ENCODE measurements at regions not wholly inside any gene's neighbourhood (a gene's known extent, or its start where the extent isn't known, plus 50 kb on each side); places are given as distances from the start of the nearest gene placed in this dataset.

DNA sequence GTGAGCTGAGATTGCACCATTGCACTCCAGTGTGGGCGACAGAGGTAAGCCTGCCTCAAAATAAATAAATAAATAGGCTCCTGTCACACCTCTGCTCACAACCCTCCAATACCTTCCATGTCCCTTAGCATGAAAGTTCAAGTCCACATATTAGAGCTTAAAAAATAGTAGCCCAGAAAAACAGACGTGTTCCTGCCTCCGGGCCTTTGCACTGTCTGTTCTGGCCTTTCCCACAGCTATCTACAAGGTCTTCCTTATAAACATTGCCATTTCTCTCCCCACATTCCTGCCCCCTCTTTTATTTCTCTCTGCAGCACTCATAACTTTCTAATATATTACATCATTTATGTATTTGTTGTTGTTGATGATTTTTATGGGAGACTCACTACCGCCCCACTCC lies 85.6 kb upstream of the CASZ1 start:
- TF ChIP-seq, protein P1, sequence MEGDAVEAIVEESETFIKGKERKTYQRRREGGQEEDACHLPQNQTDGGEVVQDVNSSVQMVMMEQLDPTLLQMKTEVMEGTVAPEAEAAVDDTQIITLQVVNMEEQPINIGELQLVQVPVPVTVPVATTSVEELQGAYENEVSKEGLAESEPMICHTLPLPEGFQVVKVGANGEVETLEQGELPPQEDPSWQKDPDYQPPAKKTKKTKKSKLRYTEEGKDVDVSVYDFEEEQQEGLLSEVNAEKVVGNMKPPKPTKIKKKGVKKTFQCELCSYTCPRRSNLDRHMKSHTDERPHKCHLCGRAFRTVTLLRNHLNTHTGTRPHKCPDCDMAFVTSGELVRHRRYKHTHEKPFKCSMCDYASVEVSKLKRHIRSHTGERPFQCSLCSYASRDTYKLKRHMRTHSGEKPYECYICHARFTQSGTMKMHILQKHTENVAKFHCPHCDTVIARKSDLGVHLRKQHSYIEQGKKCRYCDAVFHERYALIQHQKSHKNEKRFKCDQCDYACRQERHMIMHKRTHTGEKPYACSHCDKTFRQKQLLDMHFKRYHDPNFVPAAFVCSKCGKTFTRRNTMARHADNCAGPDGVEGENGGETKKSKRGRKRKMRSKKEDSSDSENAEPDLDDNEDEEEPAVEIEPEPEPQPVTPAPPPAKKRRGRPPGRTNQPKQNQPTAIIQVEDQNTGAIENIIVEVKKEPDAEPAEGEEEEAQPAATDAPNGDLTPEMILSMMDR (IDR thresholded peaks at IDR 0.05), result no peak
- TF ChIP-seq POLR2AphosphoS5 (IDR thresholded peaks at IDR 0.05; ENCODE audit: insufficient read depth in 1 of 2, low read depth in 1 of 2), result no peak

All from vagina (tissue), 2 donors.